Heart left ventricle (tissue), 13 donors: ENCODE measurements at regions not wholly inside any gene's neighbourhood (a gene's known extent, or its start where the extent isn't known, plus 50 kb on each side); places are given as distances from the start of the nearest gene placed in this dataset.

Source experiments
- CTCF ChIP-seq, 12 donors: fragments of 200-600 bp; sonication (generic) in 4 of 12; IDR thresholded peaks; one replicate each; pipeline versions ENCODE4 v1.5.0 to v1.8.0; 2018 to 2022; ENCODE audit warnings: antibody characterized with exemption in 12 of 12, mild to moderate bottlenecking in 5 of 12
- POLR2A ChIP-seq, 2 donors: fragments of 450-650 bp; IDR thresholded peaks; one replicate each; pipeline ENCODE4 v1.6.1; 2017; ENCODE audit warnings: antibody characterized with exemption in 2 of 2, mild to moderate bottlenecking in 2 of 2, moderate library complexity in 2 of 2
- donor health status: ischemic (EF 13 %, LVEDD 7.1; RV severe dilation, severe dysfunction).
- donor health status: DM: no; HTN: yes; CAD: no.
- donor health status: DM: no; HTN: no; CAD: no.
- donor health status: ischemic (EF 25% LVEDD 6.9; RV normal size, moderate dysfunction).
- donor health status: ischemic (EF 25% LVEDD 5.7; RV mildly dilated, moderate dysfunction).
- donor health status: ischemic (EF 35%, LVEDD 5.7; RV mildly dilated, moderate dysfunction).
- donor health status: nonischemic (EF 11% LVEDD 7.7; RV severe dilation, severe dysfunction).
- donor health status: DM: yes; HTN: yes; CAD: no.
- donor health status: PGD.
- donor health status: ischemic (EF 29% LVEDD 5.4; RV normal size, mild dysfunction).
- donor health status: nonischemic (EF 23%, LVEDD 6.1; RV moderate dilation, normal function).

GRCh38 chr3:11717301-11717700 is 73.6 kb upstream of the VGLL4 start:
- TF ChIP-seq CTCF (IDR thresholded peaks at IDR 0.05) (no peak), POLR2A (IDR thresholded peaks at IDR 0.05) (no peak)
